SK-MEL-5 (cell line): ENCODE measurements at regions not wholly inside any gene's neighbourhood (a gene's known extent, or its start where the extent isn't known, plus 50 kb on each side); places are given as distances from the start of the nearest gene placed in this dataset.

Experiments
- DNase-seq: peaks from one replicate; pipeline ENCODE4 v3.0.0-alpha.2; 2016; ENCODE audit warnings: low read depth, low spot score
- in situ Hi-C: cut with HindIII; loops from 2 replicates; pipeline ENCODE4 v1.10.0; 2016; ENCODE audit warnings: low sequenced_read_pairs, high pct_unique_total_duplicates, low pct_unique_long_range_greater_than_20kb

DNA sequence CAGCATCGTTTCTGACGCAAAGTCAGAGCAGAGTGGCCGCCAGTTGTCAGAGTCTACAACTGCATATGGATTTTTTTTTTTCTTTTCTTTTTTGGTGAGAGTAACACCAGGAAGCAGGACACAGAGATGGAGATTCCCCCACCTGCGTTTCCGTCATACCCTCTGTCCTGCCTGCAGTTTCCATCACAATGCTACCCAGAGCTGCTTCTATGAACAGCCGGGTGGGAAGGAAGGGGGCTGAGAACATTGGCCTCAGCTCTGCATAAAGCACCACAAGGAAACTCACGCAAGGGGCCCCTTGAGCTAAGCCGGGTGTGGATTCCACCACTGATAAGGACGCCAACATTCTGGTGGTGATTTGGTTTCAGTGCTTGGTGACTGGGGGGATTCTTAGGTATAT is 183.5 kb upstream of the AFDN start:
- DNase-seq = no peak

DNA sequence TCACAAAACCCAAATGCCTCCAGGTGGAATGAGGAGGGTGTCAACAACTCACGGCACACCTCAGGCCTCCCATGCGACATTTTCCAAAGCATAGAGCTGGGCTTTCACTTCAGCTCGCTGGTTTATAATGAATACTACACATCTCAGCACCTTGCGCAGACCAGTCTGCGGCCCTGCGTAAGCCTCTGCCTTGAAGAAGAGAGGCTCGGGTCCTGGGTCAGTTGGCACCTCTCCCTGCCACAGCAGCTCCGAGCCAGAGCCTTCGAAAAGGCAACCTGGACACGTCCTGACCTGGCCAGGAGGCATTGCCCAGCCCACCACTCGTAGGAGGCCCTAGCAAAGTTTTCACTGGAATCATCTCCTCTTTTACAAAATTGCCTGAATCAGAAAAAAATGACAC is 183.0 kb upstream of the AFDN start:
- in situ Hi-C loops = no loop called here
- no peak for DNase-seq

More for the DNA sequence above, 183.5 kb upstream of the AFDN start:
- in situ Hi-C loops = no loop called here

DNA sequence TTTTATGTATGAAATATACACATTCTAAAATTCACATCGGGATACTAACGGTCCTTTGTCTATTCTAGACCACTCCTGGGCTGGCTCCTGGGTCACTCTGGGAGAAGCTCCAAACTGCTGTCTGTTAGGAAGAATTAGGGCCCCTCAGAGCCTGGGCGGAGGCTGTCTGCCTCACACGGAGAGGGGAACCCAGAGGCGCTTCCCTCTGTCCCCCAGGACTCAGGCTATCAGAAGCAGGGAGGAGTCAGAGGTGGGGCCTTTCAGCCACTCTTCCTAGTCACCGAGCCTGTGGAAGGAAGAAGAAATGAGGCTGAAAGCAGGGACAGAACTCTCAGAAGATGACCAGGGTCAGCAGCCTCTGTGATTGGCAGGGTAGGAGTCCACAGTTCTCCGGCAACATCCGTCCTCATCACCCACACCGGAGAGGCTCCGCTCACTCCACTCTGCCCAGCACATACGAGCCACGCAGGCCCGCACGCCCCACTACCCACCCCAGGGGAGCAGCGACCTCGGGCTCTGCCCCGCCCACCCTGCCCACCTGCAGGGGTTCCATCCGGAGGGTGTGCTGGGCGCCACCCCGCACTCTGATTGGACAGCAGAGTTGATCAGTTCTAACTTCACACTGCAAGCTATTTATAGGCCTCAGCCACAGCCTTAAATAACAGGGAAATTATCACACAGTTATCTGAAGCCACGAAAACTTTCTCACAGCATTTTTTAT is 182.1 kb upstream of the AFDN start:
- DNase-seq = no peak
- in situ Hi-C loops = no loop called here

DNA sequence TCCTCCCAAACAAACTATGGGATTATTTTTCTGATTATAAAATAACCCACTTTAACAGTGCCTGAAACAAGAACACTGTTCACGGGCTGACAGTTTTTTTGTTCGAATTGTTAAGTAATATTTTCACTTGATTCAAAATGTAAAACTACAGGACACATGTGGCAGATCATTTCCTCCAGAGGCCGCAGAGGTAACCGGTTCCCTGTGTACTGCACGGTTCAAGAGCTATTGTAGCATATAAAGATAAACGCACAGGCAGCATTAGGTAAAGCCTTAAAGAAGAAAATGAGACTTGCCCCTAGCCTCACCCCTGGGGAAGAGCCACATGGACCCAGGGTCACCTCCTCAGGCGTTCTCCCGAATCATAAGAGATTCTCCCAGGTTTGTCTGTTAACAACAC is 181.3 kb upstream of the AFDN start:
- no peak for DNase-seq
- in situ Hi-C loops = no loop called here

DNA sequence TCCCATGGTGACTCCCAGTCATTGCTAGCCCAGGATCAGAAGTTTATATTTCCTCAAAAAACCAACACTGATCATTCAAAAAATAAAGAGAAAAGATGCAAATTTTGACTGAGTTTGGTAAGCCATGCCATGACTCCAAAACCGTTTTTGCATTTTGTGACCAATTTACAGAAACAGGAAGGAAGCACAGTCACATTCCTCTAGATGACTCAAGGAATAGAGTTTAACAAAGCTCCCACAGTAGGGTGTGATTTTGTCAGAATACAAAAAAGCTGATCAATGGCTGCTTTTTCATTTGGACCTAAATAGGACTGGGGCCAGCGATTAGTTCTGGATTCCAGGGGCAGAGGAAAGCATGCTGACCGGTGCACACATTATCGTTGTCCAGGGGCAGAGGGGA is 179.4 kb upstream of the AFDN start:
- in situ Hi-C loops = no loop called here
- DNase-seq = no peak

DNA sequence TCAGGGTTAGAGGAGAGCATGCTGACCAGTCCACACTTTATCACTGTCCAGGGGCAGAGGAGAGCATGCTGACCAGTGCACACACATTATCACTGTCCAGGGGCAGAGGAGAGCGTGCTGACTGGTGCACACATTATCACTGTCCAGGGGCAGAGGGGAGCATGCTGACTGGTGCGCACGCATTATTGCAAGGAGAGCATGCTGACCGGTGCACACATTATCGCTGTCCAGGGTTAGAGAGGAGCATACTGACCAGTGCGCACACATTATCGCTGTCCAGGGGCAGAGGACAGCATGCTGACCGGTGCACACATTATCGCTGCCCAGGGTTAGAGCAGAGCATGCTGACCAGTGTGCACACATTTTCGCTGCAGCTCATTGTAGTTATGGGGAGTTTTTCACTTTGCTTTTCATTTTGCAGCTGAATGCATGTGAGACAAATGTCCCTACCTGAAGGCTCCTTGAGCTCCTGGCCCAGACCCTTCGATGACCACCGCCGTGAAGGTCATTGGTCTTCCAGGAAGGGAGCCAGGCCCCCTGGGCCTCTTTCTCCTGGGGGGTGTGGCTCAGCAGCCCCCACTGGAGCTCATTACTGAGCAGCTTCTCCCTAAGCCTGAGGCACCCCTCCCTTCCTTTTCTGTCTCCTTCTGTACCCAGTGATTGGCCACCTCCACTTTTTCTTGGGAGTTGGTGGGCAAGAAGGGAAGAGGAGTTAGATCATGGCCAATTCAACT is 178.8 kb upstream of the AFDN start:
- in situ Hi-C loops = no loop called here
- DNase-seq = no peak

DNA sequence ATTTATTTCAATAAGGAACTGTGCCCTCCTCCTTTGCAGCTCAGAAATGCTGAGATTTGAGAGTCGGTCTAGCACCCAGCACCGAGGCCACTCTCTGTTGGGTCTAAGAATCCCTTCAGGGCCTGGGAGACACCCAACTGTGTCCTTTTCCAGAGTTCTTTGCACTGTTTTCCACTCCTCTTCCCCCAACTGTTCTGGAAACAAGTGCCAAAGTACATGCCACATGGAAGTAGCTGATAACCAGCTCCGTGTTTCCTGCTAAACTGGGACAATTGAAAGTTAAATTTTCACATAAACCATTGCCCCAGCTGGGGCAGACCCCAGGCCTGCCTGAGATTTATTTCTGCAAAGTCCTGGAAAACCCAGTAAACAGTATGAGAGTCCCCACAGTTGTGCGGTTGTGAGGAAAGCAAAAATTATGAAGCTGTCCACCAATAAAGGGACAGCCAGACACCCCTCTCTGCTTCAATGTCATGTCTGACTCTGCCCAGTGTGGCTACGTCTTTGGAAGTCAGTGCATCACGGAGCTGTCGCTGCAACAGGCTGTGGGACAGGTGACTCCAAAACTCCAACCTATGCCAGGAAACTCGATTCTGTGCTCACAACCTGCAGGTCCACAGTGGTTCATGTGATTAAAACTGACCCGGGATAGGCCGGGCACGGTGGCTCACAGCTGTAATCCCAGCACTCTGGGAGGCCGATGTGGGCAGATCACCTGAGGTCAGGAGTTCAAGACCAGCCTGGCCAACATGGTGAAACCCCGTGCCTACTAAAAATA is 178.0 kb upstream of the AFDN start:
- in situ Hi-C loops = no loop called here

DNA sequence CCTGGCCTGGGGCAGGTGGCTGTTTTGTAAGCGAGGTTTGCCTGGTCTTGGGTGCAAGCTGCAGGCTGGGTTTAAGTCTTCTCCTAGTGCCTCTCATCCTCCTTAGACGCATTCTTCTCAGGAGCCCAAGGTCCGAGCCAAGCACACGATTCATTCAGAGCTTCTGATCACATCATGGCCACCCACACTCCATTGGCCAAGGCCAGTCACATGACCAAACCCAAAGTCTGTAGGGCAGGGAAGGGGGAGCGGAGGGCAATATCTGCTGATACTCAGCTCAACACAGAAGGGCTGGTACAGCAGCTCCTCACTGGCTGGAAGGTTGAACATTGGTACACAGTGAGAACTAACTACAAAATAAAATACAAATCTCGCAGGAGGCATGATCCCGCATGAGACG is 177.2 kb upstream of the AFDN start:
- in situ Hi-C loops = no loop called here
- no peak for DNase-seq

More for the DNA sequence above, 178.0 kb upstream of the AFDN start:
- DNase-seq = no peak

DNA sequence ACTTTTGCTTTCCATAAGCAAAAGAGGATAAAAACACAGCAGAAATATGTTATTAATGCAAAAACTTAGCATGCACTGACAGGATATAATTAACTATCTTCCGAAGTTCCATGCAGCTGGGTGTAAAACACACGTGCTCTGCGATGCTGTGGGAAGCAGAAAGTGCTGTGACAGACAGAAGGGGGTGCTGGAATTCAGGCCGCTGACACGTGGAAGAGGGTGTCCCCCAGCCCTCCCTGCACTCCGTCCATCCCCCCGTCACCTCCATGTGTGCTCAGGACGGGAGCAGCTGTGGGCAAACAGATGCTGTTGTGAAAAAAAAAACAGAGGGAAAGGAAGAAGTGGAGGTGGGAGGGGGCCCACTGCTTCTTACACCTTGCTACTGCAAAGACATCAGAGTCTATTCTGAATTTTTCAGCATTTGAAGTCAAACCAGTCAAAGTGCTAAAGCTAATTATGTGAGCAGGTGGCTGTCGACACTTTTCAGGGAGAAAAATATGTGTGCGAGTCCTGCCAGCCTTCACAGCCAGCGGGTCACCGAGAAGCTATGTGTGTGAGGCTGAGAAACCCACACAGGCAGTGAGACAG is 175.9 kb upstream of the AFDN start:
- in situ Hi-C loops = no loop called here
- no peak for DNase-seq

DNA sequence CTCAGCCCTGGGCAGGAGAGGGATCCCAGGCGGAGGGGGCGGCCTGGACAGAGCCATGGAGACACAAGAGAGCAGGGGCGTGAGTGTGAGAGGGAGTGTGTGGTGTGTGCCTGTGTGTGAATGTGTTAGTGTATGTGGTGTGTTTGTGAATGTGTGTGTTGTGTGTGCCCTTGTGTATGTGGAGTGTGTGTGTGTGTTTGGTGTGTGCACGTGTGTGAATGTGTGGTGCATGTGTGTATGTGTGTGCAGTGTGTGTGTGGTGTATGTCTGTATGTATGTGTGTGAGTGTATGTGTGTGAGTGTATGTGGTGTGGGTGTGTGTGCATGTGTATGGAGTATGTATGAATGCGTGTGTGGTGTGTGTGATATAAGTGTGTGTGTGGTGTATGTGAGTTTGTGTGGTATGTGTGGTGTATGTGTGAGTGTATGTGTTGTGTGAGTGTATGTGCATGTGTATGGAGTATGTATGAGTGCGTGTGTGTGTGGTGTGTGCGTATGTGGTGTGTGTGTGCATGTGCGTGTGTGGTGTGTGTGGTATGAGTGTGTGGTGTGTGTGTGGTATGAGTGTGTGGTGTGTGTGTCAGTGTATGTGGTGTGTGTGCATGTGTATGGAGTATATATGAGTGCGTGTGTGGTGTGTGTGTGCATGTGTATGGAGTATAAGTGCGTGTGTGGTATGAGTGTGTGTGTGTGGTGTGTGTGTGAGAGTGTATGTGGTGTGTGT is 175.2 kb upstream of the AFDN start:
- in situ Hi-C loops = no loop called here
- DNase-seq = no peak

DNA sequence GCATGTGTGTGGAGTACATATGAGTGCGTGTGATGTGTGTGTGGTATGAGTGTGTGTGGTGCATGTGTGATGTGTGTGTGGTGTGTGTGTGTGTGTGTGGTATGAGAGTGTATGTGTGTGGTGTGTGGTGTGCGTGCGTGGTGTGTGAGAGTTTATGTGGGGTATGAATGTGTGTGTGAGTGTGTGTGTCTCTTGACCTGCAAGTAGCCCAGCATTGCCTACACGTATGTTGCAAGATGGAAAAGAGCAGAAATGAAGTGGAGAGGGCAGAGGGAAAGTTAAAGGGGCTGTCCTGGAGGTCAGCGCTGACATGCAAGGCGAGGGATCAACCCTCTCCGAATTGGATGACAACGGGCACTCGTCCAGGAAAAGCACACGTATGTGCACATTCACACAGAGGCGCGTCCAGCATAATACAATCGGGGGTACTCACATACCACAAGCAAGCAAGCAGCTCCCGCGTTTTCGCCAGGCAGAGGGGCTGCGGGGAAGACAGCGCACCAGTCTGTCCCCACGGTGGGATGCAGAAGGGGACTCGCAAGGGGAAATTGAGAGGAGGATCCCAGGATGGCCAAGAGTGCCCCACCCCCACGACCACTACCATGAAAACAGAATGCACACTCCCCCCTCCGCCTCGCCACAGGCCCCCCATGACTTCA is 174.5 kb upstream of the AFDN start:
- no peak for DNase-seq
- in situ Hi-C loops = no loop called here

DNA sequence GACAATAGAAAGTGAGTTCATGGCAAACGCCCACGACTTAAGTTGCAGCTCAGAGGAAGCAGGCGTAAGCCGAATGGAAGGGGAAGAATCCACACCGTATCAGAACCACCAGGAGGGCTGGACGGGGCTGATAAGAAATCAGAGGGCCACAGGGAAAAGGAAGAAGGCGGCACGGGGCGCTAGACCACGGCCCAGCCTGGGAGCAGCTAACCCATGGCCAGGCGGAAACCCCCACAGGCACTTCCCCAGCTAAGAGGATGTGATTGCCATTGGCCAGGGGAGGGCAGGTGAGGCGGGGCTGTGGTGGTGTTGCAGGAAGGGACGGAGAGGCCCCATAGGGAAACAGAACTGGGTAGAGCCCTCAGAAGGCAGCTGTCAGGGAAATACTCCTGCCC is 174.0 kb upstream of the AFDN start:
- in situ Hi-C loops = no loop called here
- DNase-seq = no peak

DNA sequence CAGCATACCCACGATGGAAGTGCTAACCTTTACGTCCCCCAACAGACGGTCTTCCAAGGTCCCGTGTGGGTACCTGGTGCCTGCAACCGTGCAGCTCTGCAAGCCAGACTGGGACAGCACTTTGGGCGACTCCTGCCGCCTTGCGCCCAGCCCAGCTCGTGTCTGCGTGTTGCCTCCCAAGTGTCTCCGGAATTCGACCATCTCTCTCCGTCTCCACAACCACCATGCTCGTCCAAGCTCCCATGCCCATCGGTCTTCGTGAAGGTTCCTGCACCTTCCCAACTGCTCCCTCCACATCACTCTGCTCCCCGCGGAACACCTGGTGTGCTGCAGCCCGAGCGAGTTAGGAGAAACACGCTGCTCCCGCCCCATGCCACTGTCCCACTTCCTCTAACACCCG is 173.2 kb upstream of the AFDN start:
- in situ Hi-C loops = no loop called here
- DNase-seq = no peak

DNA sequence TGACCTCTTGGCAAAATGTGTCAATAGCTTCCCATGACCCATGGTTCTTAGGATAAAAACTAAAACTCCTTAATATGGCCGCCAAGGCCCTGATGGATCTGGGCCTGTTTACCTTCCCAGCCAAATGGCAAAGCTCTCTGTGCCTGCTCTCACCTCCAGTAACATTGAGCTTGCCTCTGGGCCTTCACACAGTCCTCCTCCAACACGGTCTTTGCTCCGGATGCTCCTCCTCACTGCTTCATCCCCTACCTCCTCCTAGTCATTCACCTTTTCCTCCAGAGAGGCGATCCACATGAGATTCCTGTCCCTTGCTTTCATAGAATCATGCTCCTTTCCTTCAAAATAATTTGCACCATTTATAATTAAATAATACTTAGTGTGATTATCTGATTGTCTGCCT is 172.3 kb upstream of the AFDN start:
- in situ Hi-C loops = no loop called here
- no peak for DNase-seq

DNA sequence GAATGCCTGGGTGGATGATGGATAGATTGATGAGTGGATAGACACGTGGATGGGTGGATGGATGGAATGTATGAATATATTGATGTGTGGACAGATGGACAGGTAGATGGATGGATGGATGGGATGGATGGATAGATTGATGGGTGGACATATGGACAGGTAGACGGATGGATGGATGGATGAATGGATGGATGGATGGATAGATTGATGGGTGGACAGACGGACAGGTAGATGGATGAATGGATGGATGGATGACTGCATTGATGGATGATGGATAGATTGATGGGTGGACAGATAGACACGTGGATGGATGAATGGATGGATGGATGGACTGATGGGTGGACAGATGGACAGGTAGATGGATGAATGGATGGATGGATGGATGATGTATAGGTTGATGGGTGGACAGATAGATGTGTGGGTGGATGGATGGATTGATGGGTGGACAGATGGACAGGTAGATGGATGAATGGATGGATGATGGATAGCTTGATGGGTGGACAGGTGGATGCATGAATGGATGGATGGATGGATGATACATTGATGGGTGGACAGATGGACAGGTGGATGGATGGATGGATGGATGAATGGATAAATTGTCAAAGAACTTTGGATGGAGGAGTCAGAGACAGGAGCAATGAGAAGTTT is 171.4 kb upstream of the AFDN start:
- DNase-seq = no peak
- in situ Hi-C loops = no loop called here

DNA sequence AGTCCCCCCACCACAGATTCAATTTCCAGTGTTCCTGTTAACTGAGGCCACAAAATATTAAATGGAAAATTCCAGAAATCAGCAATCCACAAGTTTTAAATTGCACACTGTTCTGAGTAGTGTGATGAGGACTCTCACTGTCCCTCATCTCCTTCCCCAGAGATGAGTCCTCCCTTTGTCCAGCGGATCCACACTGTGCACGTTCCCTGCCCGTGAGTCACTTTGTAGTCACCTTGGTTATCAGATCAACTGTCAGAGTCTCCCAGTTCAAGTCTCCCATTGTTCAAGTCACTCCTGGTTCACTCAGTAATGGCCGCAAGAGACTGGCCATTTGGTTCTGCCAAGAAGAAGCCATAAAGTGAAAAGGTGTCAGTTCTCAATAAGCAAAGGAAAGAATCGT is 168.6 kb upstream of the AFDN start:
- in situ Hi-C loops = no loop called here
- no peak for DNase-seq

DNA sequence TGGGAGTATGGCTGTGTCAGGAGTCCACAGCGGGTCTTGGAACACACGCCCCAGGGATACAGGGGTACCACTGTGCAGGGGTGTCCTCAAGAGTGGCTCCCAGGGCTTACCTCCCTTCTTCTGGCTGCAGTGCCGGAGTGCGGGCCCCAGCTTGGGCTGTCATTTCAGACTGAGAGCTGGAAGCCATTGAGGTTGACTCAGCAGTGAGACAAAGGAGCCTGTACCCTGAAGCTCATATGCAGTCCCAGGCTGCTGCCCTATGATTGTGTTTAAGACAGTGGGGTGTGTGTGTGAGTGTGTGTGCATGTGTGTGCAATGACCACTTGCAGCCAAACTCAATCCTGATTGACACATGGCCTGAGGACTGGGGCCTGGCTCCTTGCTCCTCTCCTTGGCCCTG is 167.7 kb upstream of the AFDN start:
- DNase-seq = no peak

More for the DNA sequence above, 167.7 kb upstream of the AFDN start:
- in situ Hi-C loops = no loop called here
